ENCODE measurements at regions not wholly inside any gene's neighbourhood (a gene's known extent, or its start where the extent isn't known, plus 50 kb on each side); places are given as distances from the start of the nearest gene placed in this dataset.

- Histone ChIP-seq H3K27ac (ENCODE audit: insufficient read depth, low read depth, low read length) (no peak overlapping the region), H3K36me3 (ENCODE audit: control insufficient read depth in 2 of 2, extremely low read depth in 1 of 2, insufficient read depth in 2 of 2, low read length in 2 of 2) (no peaks in the 10 kb centered on the region), H3K9me1 (replicated peaks; ENCODE audit: control insufficient read depth, extremely low read depth, insufficient read depth, low read length) (no peaks in the 10 kb centered on the region), H2AFZ (ENCODE audit: low read depth, low read length) (no peak overlapping the region), H3K9me3 (replicated peaks; ENCODE audit: control insufficient read depth, insufficient read depth, low read length) (no peaks in the 10 kb centered on the region), H3K4me2 (ENCODE audit: insufficient read depth, low read length) (no peak overlapping the region), H4K20me1 (replicated peaks; ENCODE audit: control insufficient read depth, extremely low read depth, insufficient read depth, low read length) (no peaks in the 10 kb centered on the region), H3K4me3 (replicated peaks in 1 of 3; ENCODE audit: insufficient read depth in 1 of 3, low read depth in 1 of 3, low read length in 3 of 3) (no peak overlapping the region), H3K4me1 (ENCODE audit: control insufficient read depth, extremely low read depth, insufficient read depth, low read length) (no peaks in the 10 kb centered on the region), H3K9ac (replicated peaks; ENCODE audit: extremely low read depth, insufficient read depth, low read length) (no peak overlapping the region), H3K79me2 (ENCODE audit: control insufficient read depth, insufficient read depth, low read length) (no peaks in the 10 kb centered on the region), H3K27me3 (ENCODE audit: control insufficient read depth in 2 of 2, insufficient read depth in 2 of 2, low read length in 2 of 2) (peaks cover 9% of the 10 kb centered on the region in 2 experiments)
- ChIA-PET CTCF (no interaction called here), POLR2A (no interaction called here)
- no TSS peak for BruUV-seq (replicated peaks)
- dilution Hi-C loops (cut with MboI; ENCODE audit: extremely low pct_ligation_motif_present, low sequenced_read_pairs) (no loop called here), intact Hi-C loops (cut with micrococcal nuclease) (no loop called here)
- DNase-seq (ENCODE audit: low read depth, low spot score) (no peak), FAIRE-seq (no peak)
- TF ChIP-seq MYC (IDR thresholded peaks at IDR 0.05; ENCODE audit: low read depth, low read length) (no peak), POLR2AphosphoS5 (IDR thresholded peaks at IDR 0.05; ENCODE audit: insufficient read depth, low read depth, low read length) (no peak)
These were observed 52.6 kb upstream of the CEP162 start for GRCh38 chr6:84280030-84280429.

GRCh38 chr6:84278321-84278998 lies 51.0 kb upstream of the CEP162 start:
- ChIA-PET CTCF (interaction anchor here (1.0 kb wide), 1 partner anchor 51 kb away, joined by 4 read pairs; the partner anchor contains the start of gene CEP162), POLR2A (no interaction called here)
- Histone ChIP-seq H3K4me3 (replicated peaks in 1 of 3; ENCODE audit: insufficient read depth in 1 of 3, low read depth in 1 of 3, low read length in 3 of 3) (no peak overlapping the region), H3K27me3 (ENCODE audit: control insufficient read depth in 2 of 2, insufficient read depth in 2 of 2, low read length in 2 of 2) (peaks cover 9 to 10% of the 10 kb centered on the region in 2 experiments), H3K4me1 (ENCODE audit: control insufficient read depth, extremely low read depth, insufficient read depth, low read length) (no peaks in the 10 kb centered on the region), H3K27ac (ENCODE audit: insufficient read depth, low read depth, low read length) (no peak overlapping the region), H3K79me2 (ENCODE audit: control insufficient read depth, insufficient read depth, low read length) (no peaks in the 10 kb centered on the region), H4K20me1 (replicated peaks; ENCODE audit: control insufficient read depth, extremely low read depth, insufficient read depth, low read length) (no peaks in the 10 kb centered on the region), H2AFZ (ENCODE audit: low read depth, low read length) (no peak overlapping the region), H3K9ac (replicated peaks; ENCODE audit: extremely low read depth, insufficient read depth, low read length) (no peak overlapping the region), H3K36me3 (ENCODE audit: control insufficient read depth in 2 of 2, extremely low read depth in 1 of 2, insufficient read depth in 2 of 2, low read length in 2 of 2) (no peaks in the 10 kb centered on the region), H3K9me1 (replicated peaks; ENCODE audit: control insufficient read depth, extremely low read depth, insufficient read depth, low read length) (no peaks in the 10 kb centered on the region), H3K9me3 (replicated peaks; ENCODE audit: control insufficient read depth, insufficient read depth, low read length) (no peaks in the 10 kb centered on the region), H3K4me2 (ENCODE audit: insufficient read depth, low read length) (no peak overlapping the region)
- dilution Hi-C loops (cut with MboI; ENCODE audit: extremely low pct_ligation_motif_present, low sequenced_read_pairs) (no loop called here), intact Hi-C loops (cut with micrococcal nuclease) (no loop called here)
- FAIRE-seq: no peak
- TF ChIP-seq MYC (IDR thresholded peaks at IDR 0.05; ENCODE audit: low read depth, low read length): no peak
- no peak for DNase-seq (ENCODE audit: low read depth, low spot score)
- no TSS peak for BruUV-seq (replicated peaks)
